Islet of Langerhans (tissue), 1 donor: ENCODE measurements at regions not wholly inside any gene's neighbourhood (a gene's known extent, or its start where the extent isn't known, plus 50 kb on each side); places are given as distances from the start of the nearest gene placed in this dataset.
"Not testable (repeated sequence)": the region's sequence is repeated elsewhere in the genome, so short reads cannot be mapped to it uniquely, and the experiment has no call there.

Experiments
- FAIRE-seq: peaks from one replicate; lab custom pipeline; 2011; peaks lifted over from hg19 to GRCh38; lab: Jason Lieb, UNC

DNA sequence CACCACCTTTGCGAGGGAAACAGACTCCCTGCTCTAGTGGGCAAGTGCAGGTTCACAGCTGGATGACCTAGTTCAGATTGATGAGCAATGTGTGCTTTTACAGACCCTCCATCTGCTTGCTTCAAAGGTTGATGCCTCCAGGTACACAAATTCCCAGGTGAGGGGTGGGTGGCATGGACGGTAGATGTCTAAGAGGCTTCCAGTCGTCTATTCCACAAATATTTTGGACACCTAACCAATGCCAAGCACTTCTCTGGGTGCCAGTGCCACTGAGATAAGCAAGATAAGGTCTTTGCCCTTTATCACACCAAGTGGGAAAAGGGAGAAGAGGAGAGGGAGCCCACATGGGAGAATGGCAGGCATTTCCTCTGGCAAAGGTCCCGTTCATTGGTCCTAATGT, 316.6 kb upstream of the CDH5 start:
- no peak for FAIRE-seq

DNA sequence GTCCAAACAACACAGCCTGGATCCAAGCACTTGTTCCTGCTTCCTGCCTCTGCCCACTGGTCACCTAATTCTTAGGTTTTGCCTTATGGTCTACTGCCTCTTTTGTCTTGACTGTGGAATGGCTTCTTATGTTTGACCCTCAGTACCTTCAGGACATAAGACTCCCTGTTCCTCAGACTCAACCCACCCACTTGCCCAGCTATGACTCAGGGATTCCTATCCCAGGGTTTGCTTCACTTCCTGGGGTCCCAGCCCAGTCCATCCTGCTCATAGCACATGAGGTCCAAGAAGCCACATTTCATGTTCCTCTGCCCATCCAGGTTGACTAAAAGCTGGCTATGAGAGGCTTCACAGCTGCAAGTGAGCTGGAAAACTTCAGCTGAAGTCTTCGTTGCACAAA, 320.9 kb upstream of the CDH5 start:
- no peak for FAIRE-seq

DNA sequence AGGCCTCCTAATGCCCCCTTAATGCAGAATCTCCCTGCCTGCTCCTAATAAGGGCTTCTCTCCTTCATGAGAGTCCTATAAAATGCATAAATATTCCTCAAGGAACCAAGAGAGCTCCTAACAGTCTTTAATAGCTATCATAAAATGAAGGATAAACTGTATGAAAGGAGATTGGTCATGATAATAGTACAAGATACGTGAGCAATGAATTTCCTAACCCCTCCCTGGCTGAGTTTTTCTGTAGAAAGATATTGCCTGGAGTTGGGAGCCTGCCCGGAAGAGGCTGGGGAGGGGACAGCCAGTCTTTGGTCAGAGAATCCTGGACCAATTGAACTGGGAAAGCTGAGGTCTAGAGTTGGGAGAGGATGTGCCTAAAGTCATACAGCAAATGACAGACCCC, 321.9 kb upstream of the CDH5 start:
- FAIRE-seq = no peak

DNA sequence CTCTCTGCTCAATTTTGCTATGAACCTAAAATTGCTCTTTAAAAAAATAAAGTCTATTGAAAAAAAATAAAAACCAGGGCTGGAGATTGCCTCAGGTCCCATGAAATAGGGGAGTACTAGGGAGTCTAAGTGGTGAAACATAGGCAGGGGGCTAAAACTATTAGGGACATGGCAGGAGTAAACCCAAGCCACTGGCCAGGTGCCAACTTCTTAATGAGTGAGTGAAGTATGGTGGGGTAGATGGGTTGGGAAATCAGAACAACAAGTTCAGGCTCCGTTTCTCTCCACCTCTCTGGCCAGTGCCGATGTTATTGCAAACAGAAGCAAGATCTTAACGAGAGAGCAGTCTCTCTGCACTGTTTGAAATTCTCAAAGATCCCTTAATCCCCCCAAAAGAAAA, 322.4 kb upstream of the CDH5 start:
- FAIRE-seq = no peak

DNA sequence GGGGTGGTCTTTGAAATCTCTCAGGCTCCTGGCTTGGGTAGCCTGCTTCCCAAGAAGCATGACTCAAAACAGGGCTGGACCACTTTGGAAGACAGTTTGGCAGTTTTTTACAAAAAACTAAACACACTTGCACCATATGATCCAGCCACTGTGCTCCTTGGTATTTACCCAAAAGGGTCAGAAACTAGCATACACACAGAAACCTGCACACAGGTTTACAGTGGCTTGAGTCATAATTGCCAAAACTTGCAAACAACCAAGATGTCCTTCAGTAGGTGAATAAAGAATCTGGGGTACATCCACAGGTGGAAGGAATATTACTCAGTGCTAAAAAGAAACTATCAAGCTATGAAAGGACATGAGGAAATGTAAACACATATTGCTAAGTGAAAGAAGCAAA, 323.2 kb upstream of the CDH5 start:
- no peak for FAIRE-seq

DNA sequence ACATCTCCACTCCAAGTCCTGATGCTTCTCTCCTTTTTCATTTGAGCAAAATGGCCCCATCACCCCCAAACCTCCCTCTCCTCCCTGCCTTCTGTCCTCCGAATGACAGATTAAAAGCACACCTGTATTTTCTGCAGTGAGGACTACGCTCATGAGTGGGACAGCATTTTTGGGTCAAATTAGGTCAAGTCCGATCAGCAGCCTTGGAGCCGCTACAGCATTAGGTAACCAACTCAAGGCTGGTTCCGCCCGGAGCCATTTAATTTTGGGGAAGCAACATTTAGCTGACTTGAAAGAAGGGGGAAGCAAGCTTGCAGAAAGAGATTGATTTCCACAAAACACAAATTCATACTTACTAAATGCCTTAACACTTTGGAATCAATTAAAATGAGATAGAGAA, 324.1 kb upstream of the CDH5 start:
- no peak for FAIRE-seq

DNA sequence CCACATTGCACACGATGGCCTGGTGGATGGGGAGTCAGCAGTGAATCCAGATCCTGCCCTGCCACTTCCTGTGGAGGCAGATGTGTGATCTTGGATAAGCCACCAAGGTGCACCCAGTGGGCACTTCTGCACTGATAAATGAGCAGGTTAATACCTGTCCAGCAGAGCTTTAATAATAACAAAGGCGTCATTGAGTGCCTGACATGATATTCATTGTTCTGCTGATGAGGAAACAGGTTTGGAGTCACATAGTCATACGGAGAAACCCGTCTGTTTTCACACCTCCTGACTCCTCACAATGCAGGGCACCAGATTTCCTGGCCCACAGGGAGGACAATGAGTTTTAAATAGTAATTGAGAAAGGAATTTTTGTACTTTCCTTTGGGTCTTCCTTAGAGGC, 324.6 kb upstream of the CDH5 start:
- no peak for FAIRE-seq

DNA sequence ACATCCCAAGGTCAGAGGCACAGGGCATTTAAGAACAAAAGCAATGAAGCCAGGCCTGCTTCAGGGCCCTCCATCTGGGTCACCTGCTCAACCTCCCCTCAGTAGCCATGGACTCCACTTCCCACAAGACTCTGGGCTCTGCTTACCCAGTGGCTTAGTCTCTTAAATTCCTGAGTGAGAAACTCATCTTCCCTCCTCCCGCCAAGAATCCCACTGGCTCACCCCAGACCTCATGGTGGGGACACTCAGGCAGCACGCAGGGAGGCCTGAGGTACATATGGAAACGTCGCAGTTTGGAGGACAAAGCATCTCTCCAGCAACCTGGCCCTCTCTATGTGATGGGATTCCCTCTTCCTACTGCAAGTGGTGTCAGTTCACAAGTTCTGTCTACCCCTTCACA, 326.7 kb upstream of the CDH5 start:
- no peak for FAIRE-seq

DNA sequence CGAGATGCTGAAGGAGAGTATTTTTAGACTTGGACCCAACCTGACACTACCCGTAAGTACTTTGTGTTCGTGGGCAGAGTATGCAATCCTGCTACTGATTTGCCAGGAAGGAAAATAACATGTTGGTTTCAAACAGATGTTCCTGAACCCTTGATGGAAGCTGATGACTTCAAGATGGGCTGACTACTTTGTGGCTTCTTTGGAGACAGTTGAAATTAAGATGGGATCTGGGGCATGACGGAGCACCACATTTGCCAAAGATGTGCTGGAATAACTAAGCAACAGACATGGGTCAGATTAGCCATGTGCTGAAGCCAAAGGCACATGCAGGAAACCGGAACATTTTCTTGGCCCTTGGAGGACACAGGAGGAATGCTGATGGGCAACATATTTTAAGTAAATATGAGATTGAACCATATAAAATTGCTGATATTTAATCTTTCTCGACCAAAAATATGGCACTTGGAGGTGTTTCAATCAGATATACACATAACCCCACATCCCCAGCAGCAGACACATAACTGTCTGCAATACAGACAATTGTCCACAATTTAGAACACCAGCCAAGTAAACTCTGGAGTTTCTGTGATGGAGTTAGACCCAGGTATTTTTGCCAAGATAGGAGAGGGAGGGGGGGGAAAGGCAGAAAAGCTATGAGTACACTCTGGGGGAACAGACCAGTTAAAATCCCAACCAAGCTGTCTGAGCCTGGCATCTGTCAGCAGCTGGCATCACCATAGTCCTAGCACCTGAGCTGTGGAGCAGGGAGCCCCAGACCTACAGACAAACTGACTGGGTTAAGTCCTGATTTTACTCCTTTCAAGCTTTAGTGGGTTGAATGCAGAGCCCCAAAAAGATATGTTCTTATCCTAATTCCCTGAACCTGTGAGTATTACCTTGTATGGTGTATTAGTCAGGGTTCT, 329.4 kb upstream of the CDH5 start:
- no peak for FAIRE-seq

DNA sequence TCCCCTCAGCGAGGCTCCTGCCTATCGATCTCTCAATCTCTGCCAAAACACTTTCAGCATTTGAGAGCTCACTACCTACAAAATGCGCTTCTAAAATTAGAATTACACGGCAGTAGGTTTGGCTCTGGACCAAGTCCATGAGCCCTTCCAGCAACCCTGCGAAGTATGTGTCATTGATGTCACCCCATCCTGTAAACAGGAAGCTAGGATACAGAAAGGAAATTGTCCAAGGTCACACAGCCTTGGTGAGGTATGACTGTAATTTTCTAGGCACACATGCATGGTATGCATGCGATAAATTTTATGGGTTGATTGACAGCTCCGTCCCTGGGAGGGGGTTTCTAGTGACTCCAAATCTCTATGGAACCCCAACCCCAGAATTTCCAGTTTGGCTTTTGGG, 330.3 kb upstream of the CDH5 start:
- FAIRE-seq = no peak

DNA sequence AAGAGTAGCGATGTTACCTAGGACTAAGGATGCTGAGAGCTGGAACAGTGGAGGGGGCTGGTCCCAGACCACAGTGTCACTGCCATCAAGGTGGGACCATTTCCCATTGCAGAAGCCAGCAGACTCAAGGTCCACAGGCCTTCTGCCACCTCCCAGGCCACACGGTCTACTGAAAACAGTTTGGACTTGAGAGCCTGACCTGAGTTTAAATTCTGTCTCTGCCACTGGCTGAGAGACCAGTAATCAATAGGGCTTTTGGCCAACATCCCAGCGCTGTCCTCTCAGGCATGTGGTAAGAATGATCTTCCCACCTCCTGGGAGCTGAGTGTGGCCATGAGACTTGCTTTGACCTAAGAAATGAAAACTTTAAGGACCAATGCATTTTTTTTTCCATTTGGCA, 331.4 kb upstream of the CDH5 start:
- FAIRE-seq = no peak

DNA sequence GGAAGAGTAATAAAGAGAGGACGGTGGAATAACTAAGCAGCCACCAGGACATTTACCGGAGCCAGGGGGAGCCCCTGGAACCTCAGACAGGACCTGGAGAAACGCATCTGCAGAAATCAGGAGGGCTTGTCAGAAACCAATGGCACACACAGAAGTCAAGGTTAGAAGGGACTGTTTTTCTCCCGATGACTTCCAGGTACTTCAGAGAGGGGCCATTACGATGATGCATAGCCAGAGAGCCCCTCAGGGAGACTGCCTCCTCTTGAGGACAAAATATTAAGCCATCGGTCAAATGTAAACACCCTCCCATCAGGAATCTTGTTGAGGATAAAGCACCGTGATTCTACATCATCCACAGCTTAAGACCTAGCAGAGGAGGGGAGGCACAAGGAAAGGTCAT, 333.6 kb upstream of the CDH5 start:
- FAIRE-seq = no peak

DNA sequence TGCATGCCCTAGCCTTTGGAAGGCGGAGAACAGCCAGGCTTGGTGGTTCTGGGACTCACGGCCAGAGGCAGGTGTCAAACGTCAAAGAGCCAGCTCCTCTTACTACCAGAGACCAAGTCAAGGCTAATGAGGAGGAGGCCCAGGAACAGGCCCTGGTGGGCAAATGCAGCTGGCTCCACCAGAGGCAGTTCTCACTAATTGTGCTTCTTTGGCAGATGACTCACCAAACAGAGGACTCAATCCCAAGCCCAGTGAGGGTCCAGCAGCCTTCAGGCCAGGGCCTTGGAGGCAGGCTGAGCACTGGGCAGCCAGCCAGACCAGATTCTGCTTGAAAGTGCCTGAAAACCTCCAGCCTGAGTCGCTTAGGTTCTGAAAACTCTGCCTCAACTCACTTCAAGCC, 336.5 kb upstream of the CDH5 start:
- FAIRE-seq = no peak

DNA sequence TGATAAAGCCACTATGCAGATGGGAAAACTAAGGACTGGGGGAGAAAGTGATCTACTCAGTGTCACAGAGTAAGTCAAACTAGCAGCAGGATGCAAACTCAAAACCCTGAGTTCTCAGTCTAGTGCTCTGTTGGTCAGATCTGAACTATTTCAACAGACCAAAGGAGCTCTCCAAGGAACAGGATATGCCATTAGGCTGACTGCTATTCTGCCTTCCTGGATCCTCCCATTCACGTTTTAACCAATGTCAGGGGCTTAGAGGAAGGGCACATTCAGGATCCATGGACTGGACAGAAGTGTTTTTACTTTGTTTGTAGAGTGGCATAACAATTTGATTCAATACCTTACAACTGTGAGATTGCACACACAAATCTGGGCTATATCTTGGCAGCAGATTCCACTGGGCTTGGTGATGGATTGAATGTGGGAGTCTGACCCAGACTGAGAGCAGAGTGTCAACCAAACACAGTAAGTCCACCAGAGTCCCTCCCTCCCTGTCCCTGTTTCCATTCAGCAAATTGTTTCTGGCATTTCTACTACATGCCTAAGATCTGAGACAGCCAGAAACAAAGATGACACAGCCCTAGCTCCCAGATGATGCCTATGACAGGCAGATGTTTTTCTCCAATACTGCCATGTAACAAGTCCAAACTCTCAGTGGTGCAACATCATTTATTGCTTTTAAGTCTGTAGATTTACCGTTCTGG, 337.8 kb upstream of the CDH5 start:
- no peak for FAIRE-seq

DNA sequence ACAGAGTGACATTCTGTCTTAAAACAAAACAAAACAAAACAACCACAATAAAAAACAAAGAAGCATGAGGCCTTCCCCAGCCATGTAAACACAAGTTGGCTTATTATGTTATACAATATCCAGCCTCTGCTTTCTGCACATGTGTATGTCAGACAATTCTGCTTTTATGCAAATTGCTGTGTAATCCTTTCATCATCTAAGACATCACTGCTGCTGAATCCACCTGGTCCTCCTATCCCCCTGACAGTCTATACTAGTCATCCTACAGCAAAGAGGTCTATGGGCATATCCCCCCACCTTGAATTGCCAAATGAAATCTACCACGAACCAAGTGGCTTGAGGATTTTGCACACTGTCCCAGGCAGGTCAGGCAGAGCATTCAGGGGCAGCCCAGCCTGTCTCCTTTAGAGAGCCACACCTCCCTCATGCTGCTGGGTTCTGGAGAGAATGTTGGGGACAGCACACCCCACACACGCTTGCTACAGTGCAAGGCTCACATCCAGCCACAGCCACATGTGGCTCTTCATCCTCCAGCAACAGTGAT, 339.6 kb upstream of the CDH5 start:
- FAIRE-seq = no peak

DNA sequence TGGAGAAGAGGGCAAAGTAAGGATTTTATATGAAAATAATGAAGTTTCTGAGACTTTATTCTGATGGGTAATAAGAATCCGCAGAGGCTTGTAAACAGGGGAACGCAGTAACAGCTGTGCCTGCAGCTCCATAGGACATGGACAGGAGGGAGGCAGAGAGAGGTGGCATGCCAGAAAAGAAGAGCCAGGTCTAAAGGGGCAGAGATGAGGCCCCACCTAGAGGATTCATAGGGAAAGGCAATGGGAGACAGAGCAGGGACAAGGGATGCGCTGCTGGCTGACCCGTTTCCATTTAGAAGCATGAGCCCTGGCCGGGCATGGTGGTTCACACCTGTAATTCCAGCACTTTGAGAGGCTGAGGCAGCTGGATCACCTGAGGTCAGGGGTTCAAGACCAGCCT, 340.3 kb upstream of the CDH5 start:
- no peak for FAIRE-seq

DNA sequence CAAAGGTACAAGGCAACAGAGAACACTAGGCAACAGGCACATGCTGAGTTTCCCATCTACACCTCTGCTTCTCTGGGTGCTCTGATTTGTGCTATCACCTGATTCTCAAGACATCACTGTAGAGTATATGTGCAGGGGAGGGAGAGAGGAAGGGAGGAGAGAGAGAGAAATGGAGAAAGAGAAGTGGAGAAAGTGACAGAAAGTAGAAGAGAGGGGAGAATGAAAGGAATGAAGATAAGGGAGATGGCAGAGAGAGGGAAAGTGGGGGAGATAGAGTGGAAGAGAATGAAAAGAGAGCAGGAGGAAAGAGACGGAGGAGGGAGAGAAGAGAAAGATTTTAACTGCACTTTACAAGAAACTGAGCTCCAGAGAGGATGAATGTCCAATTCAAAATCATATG, 340.7 kb upstream of the CDH5 start:
- no peak for FAIRE-seq

DNA sequence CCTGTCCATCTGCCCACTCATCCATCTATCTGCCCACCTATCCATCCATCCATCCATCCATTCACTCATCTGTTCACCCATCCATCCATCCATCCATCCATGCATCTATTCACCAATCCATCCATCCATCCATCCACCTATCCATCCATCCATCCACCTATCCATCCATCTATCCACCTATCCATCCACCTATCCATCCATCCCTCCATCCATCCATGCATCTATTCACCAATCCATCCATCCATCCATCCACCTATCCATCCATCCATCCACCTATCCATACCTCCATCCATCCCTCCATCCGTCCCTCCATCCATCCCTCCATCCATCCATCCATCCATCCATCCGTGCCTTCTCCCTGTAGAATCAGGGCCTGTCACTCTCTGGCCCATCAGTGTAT, 341.9 kb upstream of the CDH5 start:
- not testable (repeated sequence) for FAIRE-seq

DNA sequence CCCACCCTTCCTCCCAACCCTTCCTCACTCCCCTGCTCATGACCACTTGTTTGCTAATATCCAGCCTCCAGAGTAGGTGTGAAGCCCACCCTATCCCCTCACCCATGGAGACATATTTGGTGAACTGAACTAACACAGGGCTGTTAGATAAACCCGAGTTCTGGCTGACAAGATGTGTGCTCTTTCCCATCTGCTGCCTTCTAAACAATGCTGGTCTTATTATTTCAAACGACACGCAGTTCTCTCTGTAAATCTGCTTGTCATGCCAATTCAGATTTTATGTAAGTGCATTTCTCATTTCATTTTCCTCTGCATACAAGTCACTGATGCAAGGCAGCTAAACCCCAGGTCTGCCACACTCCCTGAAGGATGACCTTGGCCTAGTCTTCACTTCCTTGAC, 343.0 kb upstream of the CDH5 start:
- no peak for FAIRE-seq

DNA sequence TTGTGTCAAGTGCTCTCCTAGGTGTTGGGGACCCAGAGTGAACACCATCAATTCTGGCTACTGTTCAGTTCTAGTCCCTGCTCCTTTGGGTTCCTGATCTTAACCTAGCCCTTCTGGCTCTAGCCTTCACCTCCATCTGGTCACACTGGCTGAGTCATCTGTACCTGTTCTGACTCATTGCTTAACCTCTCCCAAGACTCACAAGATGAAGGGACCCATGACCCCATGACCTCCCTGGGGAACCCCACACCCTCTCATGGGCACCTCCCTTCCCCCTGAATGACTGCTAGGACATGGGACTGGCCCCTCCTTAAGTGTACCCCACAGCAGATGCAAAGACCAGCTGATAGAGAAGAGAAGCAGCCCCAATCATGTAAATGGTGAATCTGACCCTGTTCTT, 345.8 kb upstream of the CDH5 start:
- no peak for FAIRE-seq

DNA sequence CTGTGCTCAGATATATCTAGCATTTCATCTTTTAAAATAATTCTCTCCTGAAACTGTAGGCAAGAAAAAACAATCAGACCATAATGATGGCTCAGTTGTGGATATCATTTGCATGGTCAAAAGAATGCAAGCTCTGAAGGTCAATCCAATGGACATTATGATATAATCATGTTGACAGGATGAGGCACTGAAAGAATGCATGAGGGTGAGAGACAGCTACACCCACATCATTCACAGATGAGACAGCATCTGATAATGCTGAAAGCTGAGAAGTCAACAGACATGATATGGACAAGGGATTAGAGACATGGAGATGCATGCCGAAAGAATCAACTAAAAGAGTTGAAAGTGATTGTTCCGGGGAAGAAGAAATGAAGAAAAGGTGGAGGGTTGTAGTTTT, 346.4 kb upstream of the CDH5 start:
- no peak for FAIRE-seq

DNA sequence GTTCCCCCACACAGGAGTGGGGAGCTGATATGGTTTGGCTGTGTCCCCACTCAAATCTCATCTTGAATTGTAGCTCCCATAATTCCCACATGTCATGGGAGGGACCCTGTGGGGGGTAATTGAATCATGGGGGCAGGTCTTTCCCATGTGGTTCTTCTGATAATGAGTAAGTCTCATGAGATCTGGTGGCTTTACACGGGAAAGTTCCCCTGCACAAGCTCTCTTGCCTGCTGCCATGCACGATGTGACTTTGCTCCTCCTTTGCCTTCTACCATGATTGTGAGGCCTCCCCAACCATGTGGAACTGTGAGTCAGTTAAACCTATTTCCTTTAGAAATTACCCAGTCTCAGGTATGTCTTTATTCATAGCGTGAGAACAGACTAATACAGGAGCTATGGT, 347.0 kb upstream of the CDH5 start:
- FAIRE-seq = not testable (repeated sequence)

DNA sequence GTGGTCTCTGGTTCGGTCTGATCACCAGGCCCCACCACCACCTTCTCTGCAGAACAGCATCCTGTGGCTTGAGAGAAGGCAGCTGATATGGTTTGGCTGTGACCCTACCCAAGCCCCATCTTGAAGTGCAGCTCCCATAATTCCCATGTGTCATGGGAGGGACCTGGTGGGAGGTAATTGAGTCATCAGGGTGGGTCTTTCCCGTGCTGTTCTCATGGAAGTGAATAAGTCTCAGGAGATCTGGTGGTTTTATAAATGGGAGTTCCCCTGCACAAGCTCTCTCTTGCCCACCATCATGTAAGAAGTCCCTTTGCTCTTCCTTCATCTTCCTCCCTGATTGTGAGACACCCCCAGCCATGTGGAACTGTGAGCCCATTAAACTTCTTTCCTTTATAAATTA, 352.3 kb upstream of the CDH5 start:
- no peak for FAIRE-seq

DNA sequence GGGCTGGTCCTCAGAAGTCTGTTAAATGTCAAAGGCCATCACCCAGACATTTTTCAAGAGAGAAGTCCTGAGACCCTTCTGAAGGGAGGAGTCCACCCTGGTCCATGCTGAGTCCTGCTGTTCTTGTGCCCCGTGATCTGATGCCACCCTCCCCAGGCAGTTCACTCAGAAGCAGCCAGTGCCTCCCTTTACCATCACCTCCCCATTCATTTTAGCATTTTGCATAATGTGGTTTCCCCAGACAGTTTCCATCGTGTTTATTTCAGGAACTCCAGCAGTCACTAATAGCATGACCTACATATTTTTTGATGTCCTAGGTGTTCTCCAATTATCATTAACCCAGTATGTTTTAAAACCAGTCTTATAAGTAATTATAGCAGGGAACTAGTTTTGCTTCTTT, 353.0 kb upstream of the CDH5 start:
- FAIRE-seq = no peak
